Body of pancreas (tissue), 4 donors: ENCODE measurements at regions not wholly inside any gene's neighbourhood (a gene's known extent, or its start where the extent isn't known, plus 50 kb on each side); places are given as distances from the start of the nearest gene placed in this dataset.

Experiments
- CTCF ChIP-seq, 7 experiments: fragments of 450-650 bp in 4 of 7; fragments of 200-600 bp in 3 of 7; sonication (generic) in 3 of 7; IDR thresholded peaks; one replicate each; pipeline ENCODE4 v1.5.1; 2016 to 2019; ENCODE audit warnings: antibody characterized with exemption in 7 of 7
- POLR2A ChIP-seq, 3 donors: fragments of 450-650 bp; IDR thresholded peaks; one replicate each; pipeline ENCODE4 v1.6.1; 2016; ENCODE audit warnings: antibody characterized with exemption in 3 of 3, mild to moderate bottlenecking in 2 of 3

- TF ChIP-seq CTCF (IDR thresholded peaks at IDR 0.05): no peak
- TF ChIP-seq POLR2A (IDR thresholded peaks at IDR 0.05): no peak
Measured at GRCh38 chr21:16624479-16625118, 888.2 kb upstream of the CXADR start.
